HG03354 (cell line): ENCODE measurements at regions not wholly inside any gene's neighbourhood (a gene's known extent, or its start where the extent isn't known, plus 50 kb on each side); places are given as distances from the start of the nearest gene placed in this dataset.

Source experiments
- ATAC-seq: cut with Tn5 transposase; IDR thresholded peaks from one replicate; pipeline ENCODE4 v1.9.1; 2021; ENCODE audit warnings: mild to moderate bottlenecking; ENCODE audit not compliant: unreplicated experiment, poor library complexity, severe bottlenecking

GRCh38 chr11:70630816-70631623, 232.7 kb downstream of the CTTN start:
- ATAC-seq = no peak

GRCh38 chr11:70631624-70632047, 233.3 kb downstream of the CTTN start:
- no peak for ATAC-seq

DNA sequence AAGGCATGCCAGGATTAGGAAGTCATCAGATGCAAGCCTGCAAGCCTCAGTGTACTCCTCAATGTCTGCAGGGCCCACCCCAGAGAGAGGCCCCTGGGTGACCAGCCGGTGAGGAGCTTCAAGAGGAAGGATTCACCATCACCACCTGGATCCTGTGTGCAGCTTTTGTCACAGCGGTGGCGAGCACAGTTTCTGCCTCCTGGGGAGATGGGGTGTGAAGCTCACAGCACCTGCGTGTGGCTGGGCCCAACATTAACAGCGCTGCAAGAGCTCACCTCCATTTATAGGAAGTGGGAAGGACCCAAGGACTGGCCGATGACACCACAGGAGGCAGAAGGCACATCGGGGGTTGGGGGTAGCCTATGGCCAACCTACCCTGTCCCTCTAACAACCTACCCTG, 235.3 kb downstream of the CTTN start:
- no peak for ATAC-seq

DNA sequence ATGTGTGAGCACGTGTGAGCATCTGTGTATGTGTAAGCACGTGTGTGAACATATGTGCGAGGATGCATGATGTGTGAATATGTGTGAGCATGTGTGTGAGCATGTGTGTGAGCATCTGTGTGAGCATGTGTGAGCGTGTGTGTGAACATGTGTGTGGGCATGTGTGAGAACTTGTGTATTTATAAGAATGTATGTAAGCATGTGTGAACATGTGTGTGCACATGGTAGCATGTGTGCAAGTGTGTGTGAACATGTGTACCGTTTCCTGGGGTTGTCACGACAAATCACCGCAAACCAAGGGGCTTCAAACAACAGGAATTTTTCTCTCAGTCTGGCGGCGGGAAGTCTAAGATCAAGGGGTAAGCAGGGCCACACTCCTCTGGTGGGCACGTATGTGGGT, 238.3 kb downstream of the CTTN start:
- ATAC-seq = no peak

- ATAC-seq = no peak
These were observed 239.0 kb downstream of the CTTN start for GRCh38 chr11:70637186-70637800.

DNA sequence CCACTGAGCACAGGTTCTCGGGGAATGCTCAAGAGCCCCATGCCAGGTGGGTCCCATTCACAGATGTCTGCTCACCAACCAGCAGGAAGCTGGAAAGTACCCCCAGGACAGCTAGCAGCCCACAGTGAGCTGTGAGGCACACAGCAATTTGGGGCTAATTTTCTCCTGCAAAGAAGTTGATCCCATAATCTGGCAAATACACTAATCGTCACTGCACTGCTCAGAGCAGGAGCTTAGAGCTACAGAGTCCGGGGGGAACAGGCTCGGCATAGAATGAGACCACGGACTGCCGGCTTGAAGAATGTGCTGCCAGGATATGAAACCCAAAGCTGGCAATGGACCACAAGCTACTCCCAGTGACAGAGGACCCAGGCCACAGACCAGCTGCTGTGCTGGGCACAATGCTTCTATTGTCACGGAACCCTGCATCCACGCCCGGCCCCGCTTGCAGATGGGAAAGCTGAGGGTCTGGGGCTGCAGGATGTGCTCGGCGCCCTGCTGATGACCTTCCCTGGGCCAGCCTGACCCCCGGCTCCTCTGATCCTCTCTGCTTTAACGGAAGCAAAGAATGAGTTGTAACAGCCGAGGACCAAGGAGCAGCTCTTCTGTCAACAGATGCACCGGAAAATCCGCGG, 239.7 kb downstream of the CTTN start:
- no peak for ATAC-seq

DNA sequence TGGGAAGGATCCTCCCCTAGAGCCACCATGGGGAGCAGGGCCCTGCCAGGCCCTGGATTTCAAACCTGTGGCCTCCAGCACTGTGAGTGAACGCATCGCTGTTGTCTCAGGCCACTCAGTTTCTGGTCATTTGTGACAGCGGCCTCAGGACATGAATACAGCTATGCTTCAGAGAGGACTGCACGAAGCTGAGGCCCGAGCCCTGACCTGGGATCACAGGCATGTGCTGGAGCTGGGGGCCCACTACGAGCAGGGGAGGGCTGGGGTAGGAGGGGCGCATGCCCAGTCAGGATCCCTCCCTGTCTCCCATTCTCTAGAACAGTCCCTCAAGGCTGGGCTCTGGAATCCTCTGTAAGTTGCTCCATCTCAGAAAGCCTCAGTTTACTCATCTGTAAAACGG, 242.1 kb downstream of the CTTN start:
- ATAC-seq = no peak

- no peak for ATAC-seq
These were observed 243.0 kb downstream of the CTTN start for GRCh38 chr11:70641369-70641768.

DNA sequence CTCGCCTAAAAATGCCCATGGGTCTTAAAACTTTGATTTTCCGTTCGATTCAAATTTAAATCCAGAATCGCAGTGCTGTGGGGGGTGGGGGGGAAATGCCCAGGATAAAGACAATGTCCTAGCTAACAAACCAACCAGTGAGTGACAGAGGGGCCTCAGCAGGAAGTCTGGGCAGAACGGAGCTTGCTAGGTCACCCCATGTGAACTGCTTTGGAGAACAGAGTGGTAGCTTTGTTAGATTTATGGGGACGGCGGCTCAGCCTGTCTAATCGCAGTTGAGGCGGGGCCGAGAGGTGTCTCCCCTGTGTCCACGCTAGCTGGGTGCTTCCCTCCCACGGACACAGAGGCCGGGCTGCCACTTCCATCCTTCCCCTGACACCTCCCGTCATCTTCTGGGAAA, 243.9 kb downstream of the CTTN start:
- no peak for ATAC-seq

- no peak for ATAC-seq
These were observed 245.3 kb downstream of the CTTN start for GRCh38 chr11:70643642-70644041.

- ATAC-seq = no peak
These were observed 246.2 kb downstream of the CTTN start for GRCh38 chr11:70644343-70645060.

GRCh38 chr11:70645537-70645936, 247.2 kb downstream of the CTTN start:
- no peak for ATAC-seq

DNA sequence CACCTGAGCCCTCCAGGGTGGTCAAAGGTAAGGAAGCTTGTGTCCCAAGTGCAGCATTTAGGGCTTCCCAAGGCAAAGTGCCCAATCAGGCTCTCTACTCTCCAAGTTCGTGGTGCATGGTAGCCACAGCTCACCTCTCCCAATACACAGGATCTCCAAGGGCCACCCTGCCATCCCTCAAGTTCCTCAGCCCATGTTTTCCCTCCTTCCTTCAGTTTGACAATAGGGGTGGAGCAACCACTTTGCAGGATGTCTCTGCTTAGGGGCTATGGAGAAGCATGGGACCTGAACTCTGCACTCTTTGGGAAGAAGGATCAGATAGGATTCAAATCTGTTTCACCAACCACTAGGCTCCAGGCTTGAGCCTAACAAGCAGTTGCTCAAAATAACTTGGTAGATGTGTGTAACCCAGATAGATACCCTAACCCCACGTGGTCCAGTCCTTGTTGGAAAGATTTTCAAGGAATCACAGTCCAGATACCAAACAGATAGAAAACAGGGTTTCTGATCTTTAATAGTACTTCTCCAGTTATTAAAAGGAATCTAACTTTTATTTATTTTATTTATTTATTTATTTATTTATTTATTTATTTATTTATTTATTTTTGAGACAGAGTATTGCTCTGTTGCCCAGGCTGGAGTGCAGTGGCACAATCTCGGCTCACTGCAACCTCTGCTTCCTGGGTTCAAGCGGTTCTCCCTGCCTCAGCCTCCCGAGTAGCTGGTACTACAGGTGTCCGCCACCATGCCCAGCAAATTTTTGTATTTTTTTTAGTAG, 248.1 kb downstream of the CTTN start:
- no peak for ATAC-seq

DNA sequence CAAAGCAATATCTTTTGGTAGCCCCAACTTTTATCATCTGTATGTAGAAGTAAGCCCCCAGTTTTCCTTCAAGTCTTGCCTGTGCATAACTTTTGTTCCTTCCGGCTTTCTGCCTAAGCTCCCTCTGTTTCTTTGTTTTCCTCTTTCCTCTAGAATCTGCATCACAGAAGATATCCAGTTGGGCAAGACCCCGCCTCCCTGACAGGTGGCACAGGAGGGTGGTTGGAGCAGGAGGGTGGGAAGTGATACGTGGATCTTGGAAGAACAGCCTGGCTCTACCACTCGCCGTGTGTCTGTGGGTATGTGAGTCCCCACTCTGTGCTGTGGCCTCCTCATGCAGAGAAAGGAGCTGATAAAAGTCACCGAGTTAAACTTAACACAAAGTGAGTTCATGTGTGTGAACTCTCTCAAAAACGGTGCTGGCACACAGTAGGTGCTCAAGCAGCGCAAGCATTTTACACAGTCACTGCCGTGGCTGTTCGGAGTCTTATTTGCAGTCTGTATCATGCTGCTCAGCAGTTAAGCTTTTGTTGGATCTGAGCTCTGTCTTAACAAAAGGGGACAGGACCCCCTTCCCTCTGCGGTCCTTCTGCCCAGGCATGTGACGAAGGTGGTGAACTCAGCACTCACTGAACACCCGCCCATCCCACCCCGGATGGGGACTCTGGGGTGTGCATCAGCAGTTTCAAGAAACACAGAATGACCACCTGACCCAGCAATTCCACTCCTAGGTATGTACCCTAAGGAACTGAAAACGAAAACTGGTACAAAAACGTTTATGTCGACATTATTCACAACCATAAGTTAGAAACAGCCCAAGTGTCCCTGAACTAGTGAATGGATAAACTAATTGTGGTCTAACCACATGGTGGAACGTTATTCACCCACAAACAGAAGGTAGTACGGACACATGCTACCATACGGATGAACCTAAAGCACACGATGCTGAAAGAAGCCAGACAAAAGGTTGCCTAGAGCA, 249.1 kb downstream of the CTTN start:
- no peak for ATAC-seq

- no peak for ATAC-seq
These were observed 252.0 kb downstream of the CTTN start for GRCh38 chr11:70650075-70650909.

- no peak for ATAC-seq
These were observed 252.7 kb downstream of the CTTN start for GRCh38 chr11:70651031-70651430.

DNA sequence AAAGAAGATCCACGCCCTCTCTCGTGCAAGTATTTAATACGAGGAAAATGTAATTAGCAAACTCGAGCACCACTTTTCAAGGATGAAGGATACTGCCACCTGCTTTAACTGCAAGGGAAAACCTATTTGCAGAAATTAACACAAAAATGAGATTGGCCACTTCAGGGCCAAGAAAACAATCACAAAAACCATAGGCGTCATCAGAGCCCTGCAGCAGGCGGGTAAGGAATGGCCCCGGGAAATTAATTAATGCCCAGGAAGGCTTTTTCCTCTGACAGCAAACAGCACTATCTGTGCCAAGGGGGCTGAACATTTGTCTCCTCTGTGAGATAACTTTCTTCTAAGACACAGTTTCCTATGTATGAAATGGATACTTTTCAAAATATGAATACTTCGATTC, 255.7 kb downstream of the CTTN start:
- ATAC-seq = no peak

DNA sequence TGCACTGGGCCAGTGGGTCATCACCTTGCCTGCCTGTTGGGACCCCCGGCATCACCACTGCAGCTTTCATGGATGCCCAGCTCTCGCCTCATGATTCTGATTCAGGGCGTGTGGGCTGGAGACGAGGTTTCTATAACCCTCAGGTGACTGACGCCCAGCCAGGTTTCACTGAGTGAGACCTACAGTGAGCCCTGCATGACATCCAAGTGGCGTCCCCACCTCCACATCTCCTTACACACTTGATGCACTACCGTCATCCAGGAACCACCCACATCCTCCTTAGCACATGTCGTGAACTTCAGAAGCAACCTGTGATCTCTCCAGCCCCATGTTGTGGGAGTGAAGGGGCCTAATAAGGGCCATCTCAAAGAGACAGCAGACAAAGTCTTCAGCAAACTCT, 257.5 kb downstream of the CTTN start:
- no peak for ATAC-seq
